Activated effector memory CD4-positive, alpha-beta T cell treated with Interleukin-2 at 50 U/mL for 16 hours (primary cell): ENCODE measurements at regions not wholly inside any gene's neighbourhood (a gene's known extent, or its start where the extent isn't known, plus 50 kb on each side); places are given as distances from the start of the nearest gene placed in this dataset.

ENCODE experiments used
- DNase-seq: peaks from one replicate; pipeline ENCODE4 v3.0.0-alpha.2; 2020

DNA sequence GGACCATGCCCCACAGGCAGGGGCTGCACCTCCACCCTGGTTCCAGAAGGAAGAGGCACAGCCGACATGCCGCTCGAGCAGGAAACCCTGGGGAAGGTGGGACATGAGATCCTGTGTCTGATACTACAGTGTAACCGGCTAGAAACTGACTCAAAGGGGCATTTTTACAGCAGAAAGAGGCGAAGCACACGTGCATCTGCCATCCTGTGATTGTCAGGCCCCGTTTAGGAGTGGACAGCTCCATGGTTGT lies 62.7 kb downstream of the SIK1 start:
- no peak for DNase-seq

DNA sequence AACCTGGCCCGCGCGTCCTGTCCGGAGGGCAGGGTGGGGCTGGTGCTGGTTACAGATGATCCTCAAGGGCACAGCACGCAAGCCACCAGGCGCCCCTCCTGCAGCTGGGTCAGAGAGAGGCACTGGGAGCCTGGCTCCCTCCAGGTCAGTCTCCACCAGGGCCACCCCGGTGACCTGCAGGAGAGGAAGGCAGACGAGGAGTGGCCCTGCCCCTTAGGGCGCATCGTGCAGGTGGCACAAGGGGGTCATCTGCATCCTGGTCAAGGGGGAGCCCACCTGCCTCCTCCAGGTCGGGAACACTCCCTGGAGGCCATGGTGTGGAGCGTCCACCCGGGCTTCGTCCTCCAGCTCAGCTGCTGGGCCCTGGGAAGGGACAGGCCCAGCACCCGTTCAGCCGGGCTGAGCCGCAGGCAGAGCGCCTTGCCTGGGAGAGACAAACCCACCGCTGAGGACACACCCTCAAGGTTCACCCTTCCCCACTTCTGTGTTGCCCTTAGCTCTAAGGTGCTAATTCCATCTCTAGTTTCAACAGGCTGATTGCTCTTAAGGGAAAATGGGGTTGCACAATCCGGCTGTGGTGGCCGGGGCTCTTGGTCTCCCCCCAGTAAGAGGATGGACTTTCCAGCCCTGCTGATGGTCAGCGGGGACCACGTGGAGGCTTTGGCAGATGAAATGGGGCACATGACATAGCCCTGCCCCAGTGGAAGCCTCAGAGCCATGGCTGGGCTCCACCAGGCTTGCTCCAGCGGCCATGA lies 63.2 kb downstream of the SIK1 start:
- DNase-seq: no peak

DNA sequence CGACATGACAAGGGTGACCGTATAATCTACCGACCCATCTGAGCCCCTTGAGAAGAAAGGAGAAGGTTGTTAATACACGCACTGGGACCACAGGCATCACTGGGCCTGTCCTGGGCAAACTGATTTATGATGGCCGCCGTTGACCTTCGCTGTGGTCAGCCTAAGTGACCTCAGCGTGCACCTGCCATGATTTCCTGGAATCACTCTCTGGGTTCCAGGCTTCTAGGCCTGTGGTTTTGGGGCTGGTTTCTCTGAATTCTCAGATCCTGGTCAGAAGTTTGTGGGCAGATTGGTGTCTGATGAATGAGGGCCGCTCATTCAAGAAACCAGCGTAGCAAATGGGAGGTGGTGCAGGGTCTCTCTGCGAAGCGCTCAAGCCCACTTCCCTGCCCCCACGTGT lies 64.0 kb downstream of the SIK1 start:
- DNase-seq: peak; percentile 8

DNA sequence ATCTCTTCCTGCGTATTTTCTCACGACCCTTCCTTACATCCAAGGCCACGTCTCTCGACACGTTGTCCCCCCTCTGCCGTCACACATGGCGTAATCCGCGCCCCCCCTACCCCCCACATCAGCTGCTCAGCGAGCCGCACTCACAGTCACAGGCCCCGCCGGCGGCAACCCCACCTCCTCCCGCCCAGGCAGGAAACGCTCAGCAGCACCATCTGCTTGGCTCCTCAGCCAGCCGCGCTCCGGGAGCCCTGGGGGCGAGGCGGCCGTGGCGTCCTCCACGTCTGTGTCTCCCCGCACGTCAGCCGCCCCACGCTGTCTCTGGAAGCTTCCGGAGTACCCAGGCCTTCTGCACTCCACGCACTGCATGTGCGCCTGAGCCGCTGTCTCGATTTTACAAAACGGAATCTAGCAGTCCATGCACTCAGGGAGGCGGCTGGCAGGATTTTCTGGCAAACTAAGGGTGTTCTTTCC lies 64.6 kb downstream of the SIK1 start:
- DNase-seq: peak; percentile 66

DNA sequence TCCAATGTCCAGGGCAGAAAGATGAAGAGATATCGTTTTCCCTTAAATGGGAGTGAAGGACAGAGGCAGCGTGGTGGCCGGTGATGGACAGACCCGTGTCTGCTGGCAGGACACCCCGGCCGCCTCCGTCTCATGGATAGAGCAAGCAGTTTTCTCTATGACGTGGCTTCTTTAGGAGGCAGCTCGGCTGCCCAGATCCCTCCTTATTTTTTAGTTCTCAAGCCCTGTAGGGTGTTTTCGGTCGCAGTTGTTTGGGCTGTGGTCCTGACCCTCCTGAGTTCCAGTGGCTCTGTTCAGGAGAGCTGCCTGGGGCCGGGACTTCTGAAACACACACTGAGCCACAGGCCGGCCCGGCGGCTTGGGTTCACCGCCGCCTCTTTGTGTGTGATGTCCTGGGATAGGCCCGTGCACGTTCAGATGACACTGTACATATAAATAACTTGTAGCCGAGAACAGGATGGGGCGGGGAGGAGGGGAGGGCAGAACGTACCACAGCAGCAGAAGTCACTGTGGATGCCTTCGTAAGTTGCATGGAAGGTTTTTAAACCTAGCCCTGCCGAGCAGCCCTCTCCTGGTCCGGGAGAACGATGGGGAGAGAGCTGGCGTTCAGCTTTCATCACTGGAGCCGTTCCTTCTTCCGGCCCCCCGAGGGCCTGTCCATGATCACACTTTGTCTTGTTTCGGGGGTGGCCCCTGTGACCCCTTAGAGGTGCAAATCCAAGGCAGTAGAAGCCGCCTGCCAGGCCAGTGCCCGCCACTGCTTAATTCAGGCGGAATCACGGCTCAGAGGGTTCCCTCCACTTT lies 65.2 kb downstream of the SIK1 start:
- peak; percentile 7 for DNase-seq

DNA sequence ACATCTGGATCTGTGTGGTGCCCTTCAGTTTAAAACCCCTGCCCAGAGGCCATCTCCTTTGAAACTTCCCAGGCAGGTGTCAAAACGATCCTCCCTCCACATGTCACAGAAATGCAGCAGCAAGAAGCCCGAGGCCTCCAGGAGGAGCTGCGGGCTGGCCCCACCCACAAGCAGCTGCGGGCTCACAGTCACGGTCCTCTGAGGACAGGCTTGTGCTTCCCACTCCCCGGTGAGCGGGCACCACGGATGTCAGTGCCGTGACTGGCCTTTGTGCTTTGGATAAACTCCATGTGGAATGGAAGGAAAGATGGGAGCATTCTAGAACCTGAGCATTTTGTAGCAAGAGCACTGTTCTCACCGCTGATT lies 65.8 kb downstream of the SIK1 start:
- no peak for DNase-seq

DNA sequence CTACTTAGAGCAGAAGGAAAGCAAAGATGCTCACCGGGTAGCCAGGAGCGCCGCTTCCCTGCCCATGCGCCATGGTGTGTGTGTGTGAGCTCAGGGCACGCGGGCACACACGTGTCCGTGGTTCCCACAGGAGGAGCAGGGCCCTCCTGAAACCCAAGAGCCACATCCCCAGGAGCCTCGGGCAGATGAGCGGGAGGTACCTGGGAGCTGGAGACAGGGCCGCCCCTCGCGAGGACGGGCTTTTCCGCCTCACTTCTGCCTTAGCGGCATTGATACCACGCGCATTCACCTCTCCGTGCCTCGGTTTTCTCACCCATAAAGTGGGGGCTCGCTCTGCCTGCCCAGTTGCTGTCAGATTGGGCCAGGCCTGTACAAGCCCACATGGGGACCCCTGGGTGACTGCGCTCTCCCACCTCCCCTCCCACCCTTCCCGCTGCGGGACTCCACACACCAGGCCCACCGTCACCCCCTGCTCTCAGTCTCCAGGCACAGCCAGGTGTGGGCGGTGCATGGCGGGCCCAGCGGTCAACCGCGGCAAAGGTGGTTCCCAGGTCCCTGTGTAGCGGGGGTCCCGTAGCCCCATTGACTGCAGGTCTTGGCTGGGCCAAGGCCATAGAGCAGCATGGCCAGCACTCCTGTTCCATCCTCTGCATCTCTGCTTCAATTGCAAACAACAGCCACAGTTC lies 66.3 kb downstream of the SIK1 start:
- no peak for DNase-seq

DNA sequence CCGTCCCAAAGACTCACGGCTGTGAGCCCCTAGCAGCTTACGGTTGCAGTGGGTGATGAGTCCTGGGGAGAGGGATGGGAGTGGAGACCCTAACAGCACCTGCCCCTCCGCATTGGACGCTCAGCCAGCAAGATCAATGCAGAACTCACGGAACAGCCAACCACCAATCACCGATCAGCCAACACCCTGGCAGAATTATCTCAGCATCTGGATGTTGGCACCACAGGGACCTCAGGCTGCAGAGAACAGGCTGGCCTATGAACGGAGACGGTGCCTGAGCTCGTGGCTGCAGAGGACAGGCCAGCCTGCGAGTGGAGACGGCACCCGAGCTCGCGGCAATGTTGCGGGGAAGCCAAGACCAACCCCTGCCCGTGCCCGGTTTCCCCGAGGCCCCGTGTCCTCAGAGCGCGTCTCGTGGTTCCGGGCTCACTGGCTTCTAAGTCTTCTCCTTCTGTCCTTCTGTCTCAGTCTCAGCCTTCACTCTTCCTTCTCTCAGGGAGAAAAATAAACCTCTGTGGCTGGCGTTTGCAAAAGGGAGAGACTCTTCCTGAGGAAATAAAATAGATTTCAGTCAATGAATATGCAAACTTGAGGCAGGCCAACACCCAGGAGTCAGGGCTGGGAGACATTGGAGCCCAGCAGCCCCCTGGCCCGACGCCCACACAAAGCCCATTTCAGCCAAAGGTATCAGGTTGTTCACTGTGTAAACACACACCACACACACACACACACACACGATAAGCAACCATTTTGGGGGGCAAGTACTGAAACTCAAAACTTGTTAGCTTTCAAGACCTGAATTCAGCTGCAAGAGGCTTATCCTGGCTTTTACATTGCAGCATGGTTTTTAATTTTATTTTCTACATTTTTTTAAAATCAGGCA lies 67.8 kb downstream of the SIK1 start:
- DNase-seq: no peak

DNA sequence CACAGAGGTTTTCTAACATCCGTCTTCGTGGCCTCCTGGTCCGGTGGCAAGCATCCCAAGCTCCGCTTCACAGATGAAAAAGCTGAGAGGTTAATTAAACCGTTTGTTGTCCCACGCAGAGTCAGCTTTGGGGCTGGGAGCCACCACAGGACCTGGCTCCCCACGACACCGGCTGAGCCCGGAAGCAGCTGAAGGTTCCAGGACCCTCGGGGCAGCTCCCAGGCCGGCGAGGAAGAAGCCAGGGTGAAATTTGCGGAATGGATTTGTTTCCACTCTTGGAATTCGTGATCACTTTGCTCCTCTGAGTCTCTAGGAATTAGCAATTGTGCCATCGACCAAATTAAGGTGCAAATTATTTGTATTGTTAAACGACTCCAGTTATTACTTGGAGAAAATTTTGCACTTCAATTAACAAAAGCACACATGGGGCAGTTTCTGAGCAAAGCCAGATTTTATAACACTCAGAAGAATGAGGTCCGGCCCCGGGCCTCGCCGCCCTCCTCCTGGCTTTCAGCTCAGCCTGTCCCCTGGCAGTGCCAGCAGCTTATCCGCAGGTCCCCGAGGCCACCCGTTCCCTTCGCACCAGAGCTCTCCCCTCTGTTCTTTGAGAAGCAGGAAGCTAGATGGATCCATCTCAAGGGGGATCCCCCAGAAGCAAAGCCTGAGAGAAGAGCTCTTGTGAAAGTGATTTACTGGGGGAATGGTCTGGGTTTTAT lies 69.1 kb downstream of the SIK1 start:
- DNase-seq: no peak

DNA sequence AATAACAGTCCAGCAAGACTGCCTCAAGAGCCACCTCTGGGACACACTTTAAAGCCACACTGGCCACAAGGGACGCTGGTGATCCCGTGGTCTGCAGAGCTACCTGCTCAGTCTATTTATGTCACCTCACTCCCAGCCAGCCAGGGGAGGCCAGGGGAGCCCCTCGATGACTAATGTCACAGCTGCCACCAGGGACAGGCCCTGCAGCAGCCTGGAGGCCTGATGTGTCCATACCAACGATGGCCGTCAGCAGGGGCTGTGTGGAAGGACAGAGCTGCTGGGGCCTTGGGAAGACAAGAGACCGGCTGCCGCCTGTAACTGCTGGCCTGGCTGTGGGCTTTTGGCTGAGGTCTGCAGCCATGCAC lies 71.0 kb downstream of the SIK1 start:
- DNase-seq: no peak

DNA sequence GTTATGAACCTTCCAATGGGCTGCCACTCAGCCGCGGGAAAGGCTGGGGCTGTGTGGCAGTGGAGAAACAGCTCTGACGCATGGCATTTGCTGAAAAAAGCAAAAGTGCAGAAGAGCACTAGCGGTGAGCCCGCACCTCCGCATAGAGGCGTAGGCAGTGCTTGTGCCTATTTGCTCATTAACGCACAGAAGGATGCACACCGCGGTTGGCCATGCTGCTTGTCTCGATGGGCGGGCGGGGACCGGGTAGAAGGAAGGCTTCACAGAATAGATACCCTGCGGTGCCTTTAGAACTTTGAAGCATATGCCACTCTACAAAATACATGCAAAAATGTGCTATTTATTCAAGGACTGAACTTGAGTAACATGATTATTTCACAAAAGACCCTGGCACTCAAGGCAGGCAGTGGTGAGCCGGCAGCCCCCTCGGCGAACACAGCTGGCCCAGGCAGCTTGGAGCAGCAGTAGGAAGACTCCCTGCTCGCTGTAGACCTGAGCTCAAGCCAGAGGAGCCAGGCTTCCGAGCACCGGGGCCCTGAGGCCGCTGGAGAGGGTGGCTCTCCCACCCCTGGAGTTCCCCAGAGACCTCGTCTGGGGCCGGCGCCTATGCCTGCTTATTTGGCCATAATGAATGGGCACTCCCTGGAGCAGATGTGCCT lies 71.5 kb downstream of the SIK1 start:
- DNase-seq: no peak

DNA sequence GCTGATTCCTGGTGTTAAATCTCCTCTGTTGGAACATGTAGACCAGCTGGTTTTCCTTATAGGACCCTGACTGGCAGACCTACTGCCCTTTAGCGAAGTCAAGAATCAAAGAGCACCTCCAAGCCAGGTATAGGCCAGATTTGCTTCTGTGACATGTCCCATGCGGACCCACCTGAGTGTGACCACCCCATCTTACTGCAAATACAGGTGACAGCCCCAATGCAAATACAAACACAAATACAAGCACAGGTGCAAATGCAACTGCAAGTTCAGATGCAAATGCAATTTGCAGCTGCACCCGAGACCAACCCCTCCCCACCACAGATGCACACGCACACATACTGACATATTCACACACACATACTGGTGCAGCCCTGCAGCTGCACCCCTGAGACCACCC lies 72.3 kb downstream of the SIK1 start:
- DNase-seq: no peak

DNA sequence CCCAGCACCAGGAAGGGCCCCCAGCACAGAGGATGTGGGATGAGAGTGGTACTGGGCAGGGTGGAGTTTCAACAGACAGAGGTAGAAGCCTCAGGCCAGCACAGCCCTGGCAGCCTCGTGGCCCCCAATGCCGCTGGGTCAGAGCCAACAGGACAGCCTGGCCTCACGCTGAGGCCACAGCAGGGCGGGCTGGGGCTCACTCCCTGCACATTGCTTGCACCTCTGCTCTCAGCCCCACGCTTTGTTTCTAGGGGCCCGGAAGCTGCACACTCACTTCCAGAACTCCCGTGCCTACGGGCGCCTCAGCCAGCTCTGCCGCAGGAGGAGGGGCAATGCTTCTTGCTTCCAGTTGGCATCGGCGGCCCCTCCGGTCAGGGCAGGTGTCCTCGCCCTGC lies 72.9 kb downstream of the SIK1 start:
- DNase-seq: no peak

DNA sequence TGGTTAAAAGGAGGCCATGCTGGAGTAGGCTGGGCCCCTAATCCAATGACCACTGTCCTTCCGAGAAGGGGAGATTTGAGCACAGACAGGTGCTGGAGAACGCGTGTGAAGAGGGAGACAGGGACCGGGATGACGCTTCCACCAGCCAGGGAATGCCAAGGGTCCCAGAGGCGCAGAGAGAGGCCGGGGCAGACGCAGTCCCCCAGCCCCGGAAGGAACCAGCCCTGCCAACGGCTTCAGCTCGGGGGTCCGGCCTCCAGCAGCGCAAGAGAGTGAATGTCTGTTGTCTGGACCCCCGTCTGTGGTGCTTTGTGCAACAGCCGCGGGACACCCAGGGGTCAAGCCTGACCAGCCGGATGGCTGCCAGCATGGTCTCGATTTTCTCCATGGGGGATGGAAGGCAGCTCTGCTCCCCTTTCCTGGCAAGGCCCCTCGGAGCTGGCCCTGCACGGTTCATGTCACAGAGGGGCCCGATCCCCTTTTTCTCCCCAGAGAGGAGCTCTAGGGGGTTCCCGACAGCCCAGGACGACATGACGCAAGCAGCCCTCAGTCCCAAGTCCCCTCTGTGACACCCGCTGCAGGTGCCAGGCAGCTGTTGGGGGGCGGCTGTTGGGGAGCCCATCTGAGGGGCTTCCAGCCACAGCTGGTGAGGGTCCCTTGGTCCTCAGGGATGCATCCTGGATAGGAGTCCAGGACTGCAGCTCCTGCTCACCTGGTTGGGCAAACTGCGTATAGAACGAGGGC lies 73.5 kb downstream of the SIK1 start:
- no peak for DNase-seq

DNA sequence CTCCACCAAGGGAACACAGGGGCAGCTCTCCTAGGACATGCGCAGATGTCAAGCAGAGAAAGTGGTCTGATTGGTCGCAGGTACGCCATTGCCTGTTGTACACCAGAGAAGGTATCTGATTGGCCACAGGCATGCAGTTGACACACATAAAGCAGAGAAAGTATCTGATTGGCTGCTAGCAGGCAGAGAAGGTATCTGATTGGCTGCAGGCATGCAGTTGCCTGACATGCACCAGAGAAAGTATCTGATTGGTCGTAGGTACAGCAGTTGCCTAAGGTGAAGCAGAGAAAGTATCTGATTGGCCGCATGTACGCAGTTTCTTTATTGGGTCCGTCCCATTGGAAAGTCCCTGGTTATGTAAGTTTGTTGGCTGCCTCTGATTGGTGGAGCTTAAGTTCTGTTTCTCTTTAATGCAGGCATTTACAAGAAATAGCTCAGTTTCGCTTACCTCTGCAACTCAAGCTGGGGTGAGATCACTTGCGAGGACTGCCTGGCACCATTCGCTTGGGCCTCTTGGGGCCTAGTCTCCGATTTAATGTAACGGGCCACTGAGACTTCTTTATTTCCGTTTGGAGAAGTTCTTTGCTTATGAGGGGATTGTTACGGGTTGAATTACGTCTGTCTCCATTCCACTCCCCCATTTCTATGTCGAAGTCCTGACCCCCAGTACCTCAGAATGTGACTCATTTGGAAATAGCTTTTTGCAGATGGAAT lies 74.2 kb downstream of the SIK1 start:
- no peak for DNase-seq

DNA sequence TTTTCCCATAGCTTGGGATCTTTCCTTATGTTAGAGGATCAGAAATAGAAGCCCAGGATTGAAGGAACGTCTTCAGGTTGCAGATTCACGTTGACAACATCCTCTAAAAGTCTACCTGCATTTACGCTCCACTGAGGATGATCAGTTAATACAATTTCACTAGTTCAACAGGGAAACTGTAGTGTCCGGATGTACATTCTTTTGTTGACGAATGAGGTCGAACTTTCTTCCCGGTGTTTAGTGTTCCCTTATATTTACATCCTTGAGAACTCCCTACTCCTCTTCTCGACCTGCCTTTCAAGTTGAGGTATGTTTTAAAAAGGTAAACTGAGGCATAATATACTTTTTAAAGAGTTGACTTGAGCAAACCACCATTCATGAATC lies 74.8 kb downstream of the SIK1 start:
- DNase-seq: no peak

DNA sequence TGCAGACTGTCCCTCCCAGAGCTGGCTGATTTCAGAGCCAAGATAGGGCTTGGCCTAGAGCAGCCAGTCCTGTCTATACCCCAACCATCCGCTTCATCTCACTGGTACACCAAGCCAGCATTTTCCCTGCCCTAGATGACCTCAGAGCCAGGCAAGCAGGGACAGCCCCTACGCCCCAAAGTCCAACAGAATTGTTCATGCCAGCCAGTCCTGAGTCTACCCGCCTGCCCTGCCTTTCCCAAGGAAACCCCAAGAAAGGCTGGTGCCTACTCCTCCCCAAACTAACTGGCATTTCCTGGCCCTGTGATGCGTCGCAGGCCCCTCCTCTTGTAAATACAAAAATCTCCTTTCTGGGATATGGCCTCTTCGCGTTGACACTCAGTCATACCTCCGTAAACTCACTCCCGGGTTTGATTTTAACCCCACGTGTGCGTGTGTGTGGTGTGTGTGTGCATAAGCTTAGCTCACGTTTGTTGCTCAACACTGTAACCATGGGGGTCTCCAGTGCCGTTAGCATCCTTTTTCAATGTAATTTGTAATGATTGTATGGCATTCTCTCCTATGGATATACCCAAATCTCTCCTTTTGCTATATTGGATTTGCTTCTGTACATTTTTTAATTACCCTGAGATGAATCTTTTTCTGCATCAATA lies 75.3 kb downstream of the SIK1 start:
- no peak for DNase-seq

DNA sequence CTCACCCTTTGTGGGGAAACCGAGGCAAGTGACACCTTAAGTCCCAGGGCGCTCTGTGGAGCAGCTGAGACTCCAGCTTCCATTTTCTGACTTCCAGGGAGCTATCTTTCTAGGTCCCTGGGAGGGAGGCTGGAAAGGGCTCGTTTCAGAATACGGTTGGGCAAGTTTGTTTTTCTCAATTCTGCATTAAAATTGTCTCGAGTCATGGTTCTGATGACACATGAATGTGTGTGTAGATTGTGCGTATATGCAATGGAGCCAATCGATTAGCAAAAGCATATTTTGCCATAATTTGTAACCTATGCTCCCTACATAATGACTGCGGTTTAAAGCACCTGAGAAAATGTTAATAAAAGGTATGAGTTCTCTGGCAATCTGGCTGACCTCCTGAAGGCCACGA lies 77.3 kb downstream of the SIK1 start:
- no peak for DNase-seq

DNA sequence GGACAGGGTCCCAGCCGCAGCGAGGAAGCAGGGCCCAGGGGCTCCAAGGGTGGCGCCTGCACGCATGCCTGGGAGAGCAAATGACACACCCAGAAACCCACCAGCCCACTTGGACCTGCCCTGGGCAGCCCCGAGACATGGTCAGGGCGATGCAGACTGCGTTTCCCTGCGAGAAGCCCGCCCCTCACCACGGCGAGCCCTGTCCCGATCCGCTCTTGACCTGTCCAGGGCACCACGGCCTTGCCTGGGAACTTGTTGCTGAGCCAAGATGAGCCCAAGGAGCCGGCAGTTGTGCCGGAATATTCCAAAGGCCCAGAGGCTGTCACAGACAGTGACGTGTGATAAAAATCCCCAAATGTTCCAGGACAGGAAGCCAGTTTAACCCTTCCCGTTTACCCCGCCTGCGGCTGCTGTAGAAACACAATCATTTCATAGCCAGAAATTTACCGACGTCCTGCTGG lies 78.1 kb downstream of the SIK1 start:
- DNase-seq: no peak

DNA sequence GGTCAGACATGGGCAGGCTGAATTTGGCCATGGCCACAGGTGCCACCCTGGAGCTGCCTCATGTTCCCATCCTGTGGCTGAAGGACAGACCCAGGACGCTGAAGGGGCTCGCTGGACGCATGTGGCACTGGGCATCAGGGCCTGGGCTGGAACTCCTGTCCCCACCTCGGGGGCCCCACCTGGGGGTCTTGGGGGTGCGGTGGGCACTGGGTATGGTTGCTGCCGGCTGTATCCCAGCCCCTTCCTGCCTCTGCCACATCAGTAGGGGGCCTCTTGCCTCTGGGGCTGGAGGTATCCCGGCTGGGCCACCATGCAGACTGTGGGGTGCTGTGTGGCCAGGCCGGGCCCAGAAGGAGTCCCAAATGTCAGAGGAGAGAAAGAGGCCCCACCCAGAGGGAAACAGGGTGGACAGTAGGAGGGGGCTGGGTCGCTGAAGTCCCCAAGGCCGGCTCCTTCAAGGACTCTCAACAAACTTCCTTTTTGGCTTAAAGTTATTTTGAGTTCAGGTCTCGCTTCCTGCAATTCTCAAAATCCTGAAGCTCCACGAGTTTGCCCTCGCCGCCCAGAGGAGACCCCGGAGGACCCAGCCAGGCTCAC lies 78.7 kb downstream of the SIK1 start:
- no peak for DNase-seq
